ENCODE measurements at regions not wholly inside any gene's neighbourhood (a gene's known extent, or its start where the extent isn't known, plus 50 kb on each side); places are given as distances from the start of the nearest gene placed in this dataset.
"Not testable (repeated sequence)": the region's sequence is repeated elsewhere in the genome, so short reads cannot be mapped to it uniquely, and the experiment has no call there.

GRCh38 chr18:1840878-1841277, 730.4 kb downstream of the METTL4 start:
- no peaks in the 10 kb centered on the region for H3K79me2 ChIP-seq (ENCODE audit: insufficient read depth, low read length)
- no peaks in the 10 kb centered on the region for H3K9me3 ChIP-seq (ENCODE audit: low read depth, low read length)
- H3K4me1 ChIP-seq (ENCODE audit: insufficient read depth, low read length): no peaks in the 10 kb centered on the region
- H3K4me3 ChIP-seq (ENCODE audit: insufficient read depth, low read length): no peak overlapping the region
- no peaks in the 10 kb centered on the region for H3K27me3 ChIP-seq (ENCODE audit: insufficient read depth, low read length)
- TF ChIP-seq CTCF (IDR thresholded peaks at IDR 0.05; ENCODE audit: extremely low read depth, low read depth, low read length): no peak
- no peak overlapping the region for H2AFZ ChIP-seq (ENCODE audit: low read length)
- H3K27ac ChIP-seq (ENCODE audit: low read depth, low read length): no peak overlapping the region
- DNase-seq (ENCODE audit: insufficient read length, low spot score, missing footprints): no peak
- H3K36me3 ChIP-seq (ENCODE audit: insufficient read depth, low read length): no peaks in the 10 kb centered on the region
- no peaks in the 10 kb centered on the region for H4K20me1 ChIP-seq (ENCODE audit: insufficient read depth, low read length)
- H3K4me2 ChIP-seq (ENCODE audit: insufficient read depth, low read length): no peak overlapping the region

DNA sequence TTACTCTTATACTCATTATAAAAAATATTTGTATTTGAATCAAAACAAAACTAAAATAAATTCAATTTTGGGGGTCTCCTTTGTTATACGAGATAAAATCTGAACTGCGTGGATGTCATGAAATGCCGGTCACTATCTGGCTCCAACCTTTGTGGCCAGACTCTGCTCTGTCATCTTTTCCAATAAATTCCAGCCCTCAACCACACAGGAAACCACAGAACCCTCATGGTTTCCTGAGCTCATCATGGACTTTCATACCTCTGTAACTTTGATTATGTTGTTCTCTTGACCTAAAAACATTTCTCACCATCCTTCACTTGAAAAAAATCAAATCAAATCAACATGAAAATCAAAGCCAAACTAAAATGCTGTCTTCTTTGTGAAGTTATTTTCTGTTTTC, 724.7 kb downstream of the METTL4 start:
- Histone ChIP-seq H3K4me3 (ENCODE audit: insufficient read depth, low read length) (no peak overlapping the region), H3K27ac (ENCODE audit: low read depth, low read length) (no peak overlapping the region), H3K4me1 (ENCODE audit: insufficient read depth, low read length) (no peaks in the 10 kb centered on the region), H2AFZ (ENCODE audit: low read length) (no peak overlapping the region), H4K20me1 (ENCODE audit: insufficient read depth, low read length) (no peaks in the 10 kb centered on the region), H3K4me2 (ENCODE audit: insufficient read depth, low read length) (no peak overlapping the region), H3K79me2 (ENCODE audit: insufficient read depth, low read length) (no peaks in the 10 kb centered on the region), H3K27me3 (ENCODE audit: insufficient read depth, low read length) (no peaks in the 10 kb centered on the region), H3K9me3 (ENCODE audit: low read depth, low read length) (peaks cover 1% of the 10 kb centered on the region), H3K36me3 (ENCODE audit: insufficient read depth, low read length) (no peaks in the 10 kb centered on the region)
- no peak for DNase-seq (ENCODE audit: insufficient read length, low spot score, missing footprints)
- no peak for TF ChIP-seq CTCF (IDR thresholded peaks at IDR 0.05; ENCODE audit: extremely low read depth, low read depth, low read length)

GRCh38 chr18:1848716-1849115, 722.6 kb downstream of the METTL4 start:
- no peak for DNase-seq (ENCODE audit: insufficient read length, low spot score, missing footprints)
- H3K4me3 ChIP-seq (ENCODE audit: insufficient read depth, low read length): no peak overlapping the region
- no peaks in the 10 kb centered on the region for H3K27me3 ChIP-seq (ENCODE audit: insufficient read depth, low read length)
- no peak overlapping the region for H3K4me2 ChIP-seq (ENCODE audit: insufficient read depth, low read length)
- H2AFZ ChIP-seq (ENCODE audit: low read length): no peak overlapping the region
- TF ChIP-seq CTCF (IDR thresholded peaks at IDR 0.05; ENCODE audit: extremely low read depth, low read depth, low read length): no peak
- H3K79me2 ChIP-seq (ENCODE audit: insufficient read depth, low read length): no peaks in the 10 kb centered on the region
- H4K20me1 ChIP-seq (ENCODE audit: insufficient read depth, low read length): no peaks in the 10 kb centered on the region
- peaks cover 1% of the 10 kb centered on the region for H3K9me3 ChIP-seq (ENCODE audit: low read depth, low read length)
- H3K4me1 ChIP-seq (ENCODE audit: insufficient read depth, low read length): no peaks in the 10 kb centered on the region
- no peak overlapping the region for H3K27ac ChIP-seq (ENCODE audit: low read depth, low read length)
- no peaks in the 10 kb centered on the region for H3K36me3 ChIP-seq (ENCODE audit: insufficient read depth, low read length)

DNA sequence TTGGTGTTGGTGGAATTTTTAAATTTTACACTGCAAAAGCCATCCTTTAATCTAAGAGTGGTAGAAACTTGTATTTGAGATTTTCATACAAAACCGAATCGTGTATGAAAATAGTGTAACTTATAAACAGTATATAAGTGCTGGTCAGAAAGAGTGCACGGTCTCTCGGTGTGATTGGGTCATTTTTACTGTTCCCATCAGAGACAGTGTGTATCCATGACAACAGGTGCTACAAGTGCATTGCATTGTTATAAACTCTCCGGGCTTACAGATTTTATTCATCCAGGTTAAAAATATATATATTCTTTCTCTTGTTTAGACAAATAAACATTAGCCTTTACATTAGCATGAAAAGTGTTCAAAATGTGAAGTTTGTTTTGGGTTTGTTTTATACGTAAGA, 721.9 kb downstream of the METTL4 start:
- Histone ChIP-seq H3K27ac (ENCODE audit: low read depth, low read length) (no peak overlapping the region), H3K4me1 (ENCODE audit: insufficient read depth, low read length) (no peaks in the 10 kb centered on the region), H3K79me2 (ENCODE audit: insufficient read depth, low read length) (no peaks in the 10 kb centered on the region), H3K9me3 (ENCODE audit: low read depth, low read length) (peaks cover 1% of the 10 kb centered on the region), H2AFZ (ENCODE audit: low read length) (no peak overlapping the region), H3K4me2 (ENCODE audit: insufficient read depth, low read length) (no peak overlapping the region), H3K36me3 (ENCODE audit: insufficient read depth, low read length) (no peaks in the 10 kb centered on the region), H3K4me3 (ENCODE audit: insufficient read depth, low read length) (no peak overlapping the region), H3K27me3 (ENCODE audit: insufficient read depth, low read length) (no peaks in the 10 kb centered on the region), H4K20me1 (ENCODE audit: insufficient read depth, low read length) (no peaks in the 10 kb centered on the region)
- no peak for DNase-seq (ENCODE audit: insufficient read length, low spot score, missing footprints)
- TF ChIP-seq CTCF (IDR thresholded peaks at IDR 0.05; ENCODE audit: extremely low read depth, low read depth, low read length): no peak

DNA sequence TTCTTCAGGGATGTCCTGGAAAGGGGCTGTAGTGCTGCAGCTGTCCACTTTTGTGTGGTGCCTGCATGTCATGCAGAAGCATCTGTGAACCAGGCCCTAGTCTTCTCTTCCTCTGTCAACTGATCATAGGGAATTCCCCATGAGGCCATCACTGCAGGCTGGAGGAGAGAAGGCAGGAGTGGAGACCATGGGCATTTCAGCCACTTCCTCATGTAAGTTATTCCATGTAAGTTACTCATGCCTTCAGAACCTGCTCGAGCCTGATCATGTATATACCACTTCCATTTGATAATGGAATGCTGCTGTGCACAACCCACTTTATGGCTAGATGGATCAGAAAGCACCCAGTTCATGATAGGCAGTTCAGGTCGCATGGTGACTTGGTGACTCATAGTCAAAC, 714.0 kb downstream of the METTL4 start:
- not testable (repeated sequence) for H3K27me3 ChIP-seq (ENCODE audit: insufficient read depth, low read length); H3K4me2 ChIP-seq (ENCODE audit: insufficient read depth, low read length); H2AFZ ChIP-seq (ENCODE audit: low read length); H3K4me3 ChIP-seq (ENCODE audit: insufficient read depth, low read length); H3K9me3 ChIP-seq (ENCODE audit: low read depth, low read length); H3K27ac ChIP-seq (ENCODE audit: low read depth, low read length); H3K36me3 ChIP-seq (ENCODE audit: insufficient read depth, low read length); H3K79me2 ChIP-seq (ENCODE audit: insufficient read depth, low read length); DNase-seq (ENCODE audit: insufficient read length, low spot score, missing footprints); H4K20me1 ChIP-seq (ENCODE audit: insufficient read depth, low read length); H3K4me1 ChIP-seq (ENCODE audit: insufficient read depth, low read length)

All from osteoblast (primary cell).